Osteocyte (in vitro differentiated cells): ENCODE measurements at regions not wholly inside any gene's neighbourhood (a gene's known extent, or its start where the extent isn't known, plus 50 kb on each side); places are given as distances from the start of the nearest gene placed in this dataset.

ENCODE experiments used
- DNase-seq: peaks from one replicate; pipeline ENCODE4 v3.0.0; 2021; ENCODE audit warnings: mixed read lengths; ENCODE audit not compliant: unreplicated experiment; ENCODE audit errors: extremely low spot score
- H3K27ac Mint-ChIP-seq: one replicate; pipeline ENCODE4 v1.8.0; 2021; ENCODE audit warnings: mild to moderate bottlenecking, mixed read lengths; ENCODE audit not compliant: unreplicated experiment
- H3K27me3 Mint-ChIP-seq: one replicate; pipeline ENCODE4 v1.8.0; 2021; ENCODE audit warnings: mixed read lengths; ENCODE audit not compliant: unreplicated experiment
- H3K36me3 Mint-ChIP-seq: one replicate; pipeline ENCODE4 v1.8.0; 2021; ENCODE audit warnings: mixed read lengths; ENCODE audit not compliant: unreplicated experiment
- H3K4me1 Mint-ChIP-seq: one replicate; pipeline ENCODE4 v1.8.0; 2021; ENCODE audit warnings: mixed read lengths; ENCODE audit not compliant: unreplicated experiment
- H3K4me3 Mint-ChIP-seq: one replicate; pipeline ENCODE4 v1.8.0; 2021; ENCODE audit warnings: mild to moderate bottlenecking, moderate library complexity, mixed read lengths; ENCODE audit not compliant: unreplicated experiment
- H3K9me3 Mint-ChIP-seq: one replicate; pipeline ENCODE4 v1.8.0; 2021; ENCODE audit warnings: mixed read lengths; ENCODE audit not compliant: unreplicated experiment
- CTCF ChIP-seq: fragments of 200-600 bp; sonication (generic); IDR thresholded peaks from 2 replicates; pipeline ENCODE4 v1.5.0; 2021; ENCODE audit warnings: antibody characterized with exemption, mild to moderate bottlenecking, moderate library complexity

- no peak for TF ChIP-seq CTCF
- no peaks in the 10 kb centered on the region for H3K27me3 Mint-ChIP-seq
- H3K4me3 Mint-ChIP-seq: no peak overlapping the region
- peak overlapping the region; percentile 25 for H3K27ac Mint-ChIP-seq
- peaks cover 4% of the 10 kb centered on the region for H3K4me1 Mint-ChIP-seq
- no peaks in the 10 kb centered on the region for H3K36me3 Mint-ChIP-seq
- DNase-seq: no peak
- no peaks in the 10 kb centered on the region for H3K9me3 Mint-ChIP-seq
These were observed 174.1 kb downstream of the SLC6A15 start for GRCh38 chr12:84738481-84738972.

- H3K27me3 Mint-ChIP-seq: no peaks in the 10 kb centered on the region
- H3K4me1 Mint-ChIP-seq: no peaks in the 10 kb centered on the region
- H3K27ac Mint-ChIP-seq: no peak overlapping the region
- H3K4me3 Mint-ChIP-seq: no peak overlapping the region
- TF ChIP-seq CTCF: no peak
- H3K9me3 Mint-ChIP-seq: no peaks in the 10 kb centered on the region
- no peaks in the 10 kb centered on the region for H3K36me3 Mint-ChIP-seq
- no peak for DNase-seq
These were observed 179.7 kb downstream of the SLC6A15 start for GRCh38 chr12:84732828-84733340.

GRCh38 chr12:84730561-84731162 lies 181.9 kb downstream of the SLC6A15 start:
- H3K9me3 Mint-ChIP-seq: no peaks in the 10 kb centered on the region
- TF ChIP-seq CTCF: no peak
- H3K4me1 Mint-ChIP-seq: no peaks in the 10 kb centered on the region
- DNase-seq: no peak
- no peak overlapping the region for H3K4me3 Mint-ChIP-seq
- no peak overlapping the region for H3K27ac Mint-ChIP-seq
- H3K36me3 Mint-ChIP-seq: no peaks in the 10 kb centered on the region
- H3K27me3 Mint-ChIP-seq: no peaks in the 10 kb centered on the region

GRCh38 chr12:84727961-84728360 lies 184.6 kb downstream of the SLC6A15 start:
- H3K4me3 Mint-ChIP-seq: no peak overlapping the region
- no peaks in the 10 kb centered on the region for H3K9me3 Mint-ChIP-seq
- DNase-seq: no peak
- H3K36me3 Mint-ChIP-seq: no peaks in the 10 kb centered on the region
- no peak for TF ChIP-seq CTCF
- no peaks in the 10 kb centered on the region for H3K4me1 Mint-ChIP-seq
- no peak overlapping the region for H3K27ac Mint-ChIP-seq
- no peaks in the 10 kb centered on the region for H3K27me3 Mint-ChIP-seq

- no peaks in the 10 kb centered on the region for H3K4me1 Mint-ChIP-seq
- no peak for DNase-seq
- no peaks in the 10 kb centered on the region for H3K36me3 Mint-ChIP-seq
- H3K27me3 Mint-ChIP-seq: no peaks in the 10 kb centered on the region
- H3K27ac Mint-ChIP-seq: no peak overlapping the region
- H3K9me3 Mint-ChIP-seq: no peaks in the 10 kb centered on the region
- no peak for TF ChIP-seq CTCF
- H3K4me3 Mint-ChIP-seq: no peak overlapping the region
These were observed 185.8 kb downstream of the SLC6A15 start for GRCh38 chr12:84726780-84727179.
